Endodermal cell (in vitro differentiated cells): ENCODE measurements at regions not wholly inside any gene's neighbourhood (a gene's known extent, or its start where the extent isn't known, plus 50 kb on each side); places are given as distances from the start of the nearest gene placed in this dataset.
A peak's percentile ranks its signal among the peaks of the same experiment; 100 is the strongest.

Experiments
- DNase-seq: peaks from one replicate; pipeline ENCODE4 v3.0.0-alpha.2; 2017
- H3K27ac ChIP-seq: 2 replicates; pipeline ENCODE4 v1.5.1; 2013; ENCODE audit warnings: mild to moderate bottlenecking, low read depth, low read length, moderate library complexity
- H3K27me3 ChIP-seq: 2 replicates; pipeline ENCODE4 v1.6.1; 2013; ENCODE audit warnings: mild to moderate bottlenecking, low read length, moderate library complexity; ENCODE audit not compliant: insufficient read depth, control insufficient read depth, poor library complexity, severe bottlenecking
- H3K36me3 ChIP-seq: 2 replicates; pipeline ENCODE4 v1.7.0; 2013; ENCODE audit warnings: mild to moderate bottlenecking, low read length, moderate library complexity; ENCODE audit not compliant: control insufficient read depth, insufficient read depth
- H3K4me1 ChIP-seq: one replicate; pipeline ENCODE4 v1.7.0; 2013; ENCODE audit warnings: low read length; ENCODE audit not compliant: control insufficient read depth, insufficient read depth
- H3K4me3 ChIP-seq: 2 replicates; pipeline ENCODE4 v1.5.1; 2013; ENCODE audit warnings: mild to moderate bottlenecking, low read length, moderate library complexity
- H3K9ac ChIP-seq: 2 replicates; pipeline ENCODE4 v1.6.1; 2013; ENCODE audit warnings: mild to moderate bottlenecking, low read length, moderate library complexity; ENCODE audit not compliant: poor library complexity, severe bottlenecking; ENCODE audit errors: extremely low read depth
- H3K9me3 ChIP-seq: 2 replicates; pipeline ENCODE4 v1.6.1; 2013; ENCODE audit warnings: mild to moderate bottlenecking, low read length, moderate library complexity; ENCODE audit not compliant: control insufficient read depth
- H3K27ac Mint-ChIP-seq: 2 replicates; pipeline ENCODE4 v1.8.0; 2020; ENCODE audit warnings: mixed read lengths
- H3K27me3 Mint-ChIP-seq: 2 replicates; pipeline ENCODE4 v1.8.0; 2021; ENCODE audit warnings: mild to moderate bottlenecking, mixed read lengths; ENCODE audit not compliant: insufficient read depth
- H3K36me3 Mint-ChIP-seq: 2 replicates; pipeline ENCODE4 v1.8.0; 2020; ENCODE audit warnings: low read depth, mixed read lengths
- H3K4me1 Mint-ChIP-seq: 2 replicates; pipeline ENCODE4 v1.8.0; 2020; ENCODE audit warnings: mixed read lengths
- H3K4me3 Mint-ChIP-seq: 2 replicates; pipeline ENCODE4 v1.8.0; 2020; ENCODE audit warnings: mild to moderate bottlenecking, moderate library complexity, mixed read lengths
- H3K9me3 Mint-ChIP-seq: 2 replicates; pipeline ENCODE4 v1.8.0; 2020; ENCODE audit warnings: mild to moderate bottlenecking, mixed read lengths
- WGBS, 2 experiments: methylation state at CpG; one replicate each; pipeline versions ENCODE4 v1.1.5 to v1.1.7; 2013; ENCODE audit warnings: missing lambda C conversion rate in 2 of 2, mixed read lengths in 1 of 2; ENCODE audit not compliant: insufficient coverage in 1 of 2, insufficient read length in 1 of 2; 5-methylcytosine and 5-hydroxymethylcytosine counted together
- TF ChIP-seq, protein P1 (sequence below): fragments of 200-600 bp; sonication (generic); conservative IDR thresholded peaks from 2 replicates; pipeline ENCODE4 v1.5.0; 2021; ENCODE audit warnings: antibody characterized with exemption, mild to moderate bottlenecking

DNA sequence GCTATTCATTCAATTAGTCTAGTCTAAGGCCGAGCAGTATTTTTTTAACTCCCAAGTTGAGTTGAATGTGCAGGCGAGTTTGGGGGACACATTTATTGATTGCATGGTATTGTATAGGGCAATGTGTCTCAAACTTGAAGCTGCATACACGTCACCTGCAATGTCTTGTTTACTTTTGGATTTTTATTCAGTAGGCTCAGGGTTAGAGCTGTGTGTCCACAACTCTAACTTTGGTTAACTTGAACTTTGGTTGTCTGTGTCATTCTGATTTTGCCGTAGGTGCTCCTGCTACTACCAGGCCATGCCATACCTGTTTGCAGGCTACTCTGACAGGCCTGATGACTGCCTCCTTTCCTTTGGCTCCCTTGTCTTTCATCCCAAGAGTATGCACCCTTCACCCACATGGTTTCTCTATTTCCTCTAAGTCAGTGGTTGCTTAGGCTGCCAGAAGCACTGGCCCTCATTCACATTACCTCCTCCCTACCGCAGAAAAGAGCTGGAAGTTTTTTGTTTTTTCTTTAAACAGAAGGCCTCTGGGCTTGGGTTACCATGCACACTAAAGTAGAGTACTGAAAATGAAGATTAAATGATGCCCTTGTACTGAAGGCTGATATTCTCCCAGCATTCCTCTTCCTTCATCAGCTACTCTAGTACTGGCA, 219.4 kb upstream of the SPOPL start:
- H3K9me3 Mint-ChIP-seq, result peaks cover 24% of the 10 kb centered on the region
- Histone ChIP-seq H3K9ac (no peak overlapping the region), H3K9me3 (peaks cover 38% of the 10 kb centered on the region), H3K4me3 (no peak overlapping the region), H3K4me1 (peaks cover 7% of the 10 kb centered on the region), H3K27ac (no peak overlapping the region), H3K27me3 (no peaks in the 10 kb centered on the region), H3K36me3 (no peaks in the 10 kb centered on the region)
- DNase-seq, result no peak
- peak overlapping the region; percentile 53 for H3K27ac Mint-ChIP-seq
- H3K36me3 Mint-ChIP-seq, result no peaks in the 10 kb centered on the region
- peaks cover 15% of the 10 kb centered on the region for H3K4me1 Mint-ChIP-seq
- 94% methylated on average over 4 to 5 of the region's 5 CpGs for WGBS, 2 experiments
- TF ChIP-seq, protein P1, sequence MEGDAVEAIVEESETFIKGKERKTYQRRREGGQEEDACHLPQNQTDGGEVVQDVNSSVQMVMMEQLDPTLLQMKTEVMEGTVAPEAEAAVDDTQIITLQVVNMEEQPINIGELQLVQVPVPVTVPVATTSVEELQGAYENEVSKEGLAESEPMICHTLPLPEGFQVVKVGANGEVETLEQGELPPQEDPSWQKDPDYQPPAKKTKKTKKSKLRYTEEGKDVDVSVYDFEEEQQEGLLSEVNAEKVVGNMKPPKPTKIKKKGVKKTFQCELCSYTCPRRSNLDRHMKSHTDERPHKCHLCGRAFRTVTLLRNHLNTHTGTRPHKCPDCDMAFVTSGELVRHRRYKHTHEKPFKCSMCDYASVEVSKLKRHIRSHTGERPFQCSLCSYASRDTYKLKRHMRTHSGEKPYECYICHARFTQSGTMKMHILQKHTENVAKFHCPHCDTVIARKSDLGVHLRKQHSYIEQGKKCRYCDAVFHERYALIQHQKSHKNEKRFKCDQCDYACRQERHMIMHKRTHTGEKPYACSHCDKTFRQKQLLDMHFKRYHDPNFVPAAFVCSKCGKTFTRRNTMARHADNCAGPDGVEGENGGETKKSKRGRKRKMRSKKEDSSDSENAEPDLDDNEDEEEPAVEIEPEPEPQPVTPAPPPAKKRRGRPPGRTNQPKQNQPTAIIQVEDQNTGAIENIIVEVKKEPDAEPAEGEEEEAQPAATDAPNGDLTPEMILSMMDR, result no peak
- H3K4me3 Mint-ChIP-seq, result no peak overlapping the region
- H3K27me3 Mint-ChIP-seq, result no peaks in the 10 kb centered on the region

DNA sequence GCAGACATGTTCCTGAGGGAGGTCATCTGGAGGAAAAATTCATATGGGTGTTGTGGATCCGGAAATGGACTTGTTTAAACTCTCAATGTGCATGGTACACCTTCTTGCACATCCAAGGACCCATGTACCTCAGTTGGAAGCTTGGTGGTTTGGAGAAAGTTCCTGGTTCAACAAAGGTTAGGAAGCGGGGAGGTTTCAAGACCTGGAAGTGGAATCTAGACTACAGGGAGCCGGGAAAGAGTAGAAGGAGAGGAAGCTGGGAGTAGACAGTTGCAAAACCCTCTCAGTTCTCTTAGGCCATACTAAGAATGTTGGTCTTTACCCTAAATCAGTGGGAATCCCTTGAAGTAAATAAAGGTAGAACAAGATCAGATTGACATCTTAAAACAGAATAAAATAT, 209.8 kb upstream of the SPOPL start:
- 91 to 100% methylated on average over 2 to 3 of the region's 3 CpGs for WGBS, 2 experiments
- peaks cover 9% of the 10 kb centered on the region for H3K9me3 Mint-ChIP-seq
- no peak overlapping the region for H3K4me3 Mint-ChIP-seq
- H3K4me1 Mint-ChIP-seq, result peaks cover 9% of the 10 kb centered on the region
- Histone ChIP-seq H3K9ac (no peak overlapping the region), H3K27ac (no peak overlapping the region), H3K36me3 (no peaks in the 10 kb centered on the region), H3K27me3 (no peaks in the 10 kb centered on the region), H3K4me1 (no peaks in the 10 kb centered on the region), H3K9me3 (peaks cover 4% of the 10 kb centered on the region), H3K4me3 (no peak overlapping the region)
- no peaks in the 10 kb centered on the region for H3K27me3 Mint-ChIP-seq
- no peak overlapping the region for H3K27ac Mint-ChIP-seq
- peaks cover 6% of the 10 kb centered on the region for H3K36me3 Mint-ChIP-seq
- TF ChIP-seq, protein P1, result no peak
- DNase-seq, result no peak

DNA sequence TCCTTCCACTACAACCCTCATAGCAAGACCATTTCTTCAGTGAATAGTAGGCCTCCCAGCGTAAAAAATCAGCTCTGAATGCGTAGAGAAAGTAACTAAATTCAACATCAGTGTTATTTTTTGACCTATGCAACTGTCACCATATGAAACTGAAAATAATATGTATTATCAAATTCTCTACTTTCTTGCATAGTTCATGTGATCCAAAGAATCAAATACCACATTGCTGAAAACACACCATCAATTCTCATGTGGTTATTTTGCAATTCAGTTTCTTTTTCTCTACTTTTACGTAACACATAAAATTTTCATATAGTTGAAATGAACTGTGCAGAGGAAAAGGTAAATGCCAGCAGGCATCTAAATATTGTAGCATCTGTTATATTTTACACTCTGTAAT, 208.5 kb upstream of the SPOPL start:
- Mint-ChIP-seq H3K27me3 (no peaks in the 10 kb centered on the region), H3K4me3 (no peak overlapping the region), H3K9me3 (peaks cover 2% of the 10 kb centered on the region), H3K27ac (no peak overlapping the region), H3K36me3 (peaks cover 6% of the 10 kb centered on the region), H3K4me1 (peaks cover 13% of the 10 kb centered on the region)
- H3K27ac ChIP-seq, result no peak overlapping the region
- DNase-seq, result no peak
- no peaks in the 10 kb centered on the region for H3K36me3 ChIP-seq
- WGBS, 2 experiments, result 92% methylated on average over 2 of the region's 3 CpGs; no CpG with 5 or more reads in 1 of the 2 experiments
- no peaks in the 10 kb centered on the region for H3K27me3 ChIP-seq
- H3K9ac ChIP-seq, result no peak overlapping the region
- H3K9me3 ChIP-seq, result no peaks in the 10 kb centered on the region
- TF ChIP-seq, protein P1, result no peak
- no peak overlapping the region for H3K4me3 ChIP-seq
- H3K4me1 ChIP-seq, result no peaks in the 10 kb centered on the region
